WTC11 (cell line): ENCODE measurements at regions not wholly inside any gene's neighbourhood (a gene's known extent, or its start where the extent isn't known, plus 50 kb on each side); places are given as distances from the start of the nearest gene placed in this dataset.

ENCODE experiments used
- FOXJ3 ChIP-seq: sonication (generic); formaldehyde crosslinking; IDR thresholded peaks from 2 replicates; pipeline ENCODE4 v1.9.0; 2021; ENCODE audit warnings: missing genetic modification reagents, mild to moderate bottlenecking, borderline replicate concordance
- JUN ChIP-seq: sonication (generic); formaldehyde crosslinking; IDR thresholded peaks from 2 replicates; pipeline ENCODE4 v1.8.0; 2023; ENCODE audit warnings: mild to moderate bottlenecking, missing genetic modification reagents
- SMAD4 ChIP-seq: sonication (generic); formaldehyde crosslinking; IDR thresholded peaks from 2 replicates; pipeline ENCODE4 v1.8.0; 2022; ENCODE audit warnings: mild to moderate bottlenecking, missing genetic modification reagents
- TF ChIP-seq, protein P1 (sequence below): fragments of 200-600 bp; IDR thresholded peaks from 2 replicates; pipeline ENCODE4 v1.8.0; 2022; ENCODE audit warnings: antibody characterized with exemption
- TF ChIP-seq, protein P2 (sequence below): sonication (generic); formaldehyde crosslinking; IDR thresholded peaks from 2 replicates; pipeline ENCODE4 v1.8.1; 2022; ENCODE audit warnings: mild to moderate bottlenecking, missing genetic modification reagents, moderate library complexity, borderline replicate concordance

DNA sequence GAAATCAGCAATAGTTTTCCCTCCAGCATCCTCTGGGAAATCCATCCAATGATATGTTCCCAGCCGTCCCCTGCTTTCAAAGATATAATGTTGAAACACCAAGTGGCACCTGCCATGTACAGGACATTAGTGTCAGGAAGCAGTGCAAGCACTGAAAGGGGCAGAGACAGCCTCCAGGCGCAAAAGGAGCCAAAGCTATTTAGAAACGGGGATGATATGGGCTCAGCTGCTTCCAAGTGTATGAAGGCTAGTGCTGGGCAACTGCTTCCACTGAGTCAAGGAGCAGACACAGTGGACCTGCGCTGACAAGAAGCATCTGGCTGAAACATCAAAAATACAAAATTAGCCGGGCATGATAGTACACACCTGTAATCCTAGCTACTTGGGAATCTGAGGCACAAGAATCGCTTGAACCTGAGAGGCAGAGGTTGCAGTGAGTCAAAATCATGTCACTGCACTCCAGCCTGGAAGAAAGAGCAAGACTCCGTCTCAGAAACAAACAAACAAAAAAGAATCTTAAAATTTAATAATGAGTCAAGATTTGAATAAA is 119.7 kb downstream of the AQP9 start:
- TF ChIP-seq, protein P1, sequence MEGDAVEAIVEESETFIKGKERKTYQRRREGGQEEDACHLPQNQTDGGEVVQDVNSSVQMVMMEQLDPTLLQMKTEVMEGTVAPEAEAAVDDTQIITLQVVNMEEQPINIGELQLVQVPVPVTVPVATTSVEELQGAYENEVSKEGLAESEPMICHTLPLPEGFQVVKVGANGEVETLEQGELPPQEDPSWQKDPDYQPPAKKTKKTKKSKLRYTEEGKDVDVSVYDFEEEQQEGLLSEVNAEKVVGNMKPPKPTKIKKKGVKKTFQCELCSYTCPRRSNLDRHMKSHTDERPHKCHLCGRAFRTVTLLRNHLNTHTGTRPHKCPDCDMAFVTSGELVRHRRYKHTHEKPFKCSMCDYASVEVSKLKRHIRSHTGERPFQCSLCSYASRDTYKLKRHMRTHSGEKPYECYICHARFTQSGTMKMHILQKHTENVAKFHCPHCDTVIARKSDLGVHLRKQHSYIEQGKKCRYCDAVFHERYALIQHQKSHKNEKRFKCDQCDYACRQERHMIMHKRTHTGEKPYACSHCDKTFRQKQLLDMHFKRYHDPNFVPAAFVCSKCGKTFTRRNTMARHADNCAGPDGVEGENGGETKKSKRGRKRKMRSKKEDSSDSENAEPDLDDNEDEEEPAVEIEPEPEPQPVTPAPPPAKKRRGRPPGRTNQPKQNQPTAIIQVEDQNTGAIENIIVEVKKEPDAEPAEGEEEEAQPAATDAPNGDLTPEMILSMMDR = no peak
- no peak for TF ChIP-seq FOXJ3 (CRISPR knock-in tag)
- TF ChIP-seq SMAD4 (CRISPR knock-in tag) = no peak
- TF ChIP-seq, protein P2, sequence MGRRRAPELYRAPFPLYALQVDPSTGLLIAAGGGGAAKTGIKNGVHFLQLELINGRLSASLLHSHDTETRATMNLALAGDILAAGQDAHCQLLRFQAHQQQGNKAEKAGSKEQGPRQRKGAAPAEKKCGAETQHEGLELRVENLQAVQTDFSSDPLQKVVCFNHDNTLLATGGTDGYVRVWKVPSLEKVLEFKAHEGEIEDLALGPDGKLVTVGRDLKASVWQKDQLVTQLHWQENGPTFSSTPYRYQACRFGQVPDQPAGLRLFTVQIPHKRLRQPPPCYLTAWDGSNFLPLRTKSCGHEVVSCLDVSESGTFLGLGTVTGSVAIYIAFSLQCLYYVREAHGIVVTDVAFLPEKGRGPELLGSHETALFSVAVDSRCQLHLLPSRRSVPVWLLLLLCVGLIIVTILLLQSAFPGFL (CRISPR knock-in tag) = no peak
- no peak for TF ChIP-seq JUN
